ENCODE measurements at regions not wholly inside any gene's neighbourhood (a gene's known extent, or its start where the extent isn't known, plus 50 kb on each side); places are given as distances from the start of the nearest gene placed in this dataset.

DNA sequence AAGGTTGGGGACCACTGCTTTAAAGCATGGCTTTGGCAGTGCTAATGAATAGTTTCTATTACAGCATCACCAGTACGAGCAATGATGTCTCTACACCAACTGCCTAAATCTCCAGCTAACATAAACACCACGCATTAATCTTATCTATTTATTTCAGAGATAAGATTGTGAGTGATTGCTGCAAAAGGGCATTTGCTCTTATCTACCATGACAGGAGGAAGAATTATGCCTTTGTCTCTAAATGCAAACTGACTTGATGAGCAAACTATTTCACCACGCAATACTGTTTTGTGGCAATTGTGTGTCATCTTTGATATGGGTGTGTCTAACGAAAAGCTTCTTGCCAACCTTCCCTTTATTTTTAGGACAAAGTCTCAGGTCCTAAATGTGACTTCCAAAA lies 684.9 kb downstream of the SORCS1 start:
- TF ChIP-seq CTCF (IDR thresholded peaks at IDR 0.05 in 8 of 11, conservative IDR thresholded peaks at IDR 0.05 in 3 of 11) (no peak), POLR2AphosphoS5 (IDR thresholded peaks at IDR 0.05) (no peak), POLR2A (IDR thresholded peaks at IDR 0.05) (no peak)

Data from spleen (tissue), 7 donors.